ENCODE measurements at regions not wholly inside any gene's neighbourhood (a gene's known extent, or its start where the extent isn't known, plus 50 kb on each side); places are given as distances from the start of the nearest gene placed in this dataset.

DNA sequence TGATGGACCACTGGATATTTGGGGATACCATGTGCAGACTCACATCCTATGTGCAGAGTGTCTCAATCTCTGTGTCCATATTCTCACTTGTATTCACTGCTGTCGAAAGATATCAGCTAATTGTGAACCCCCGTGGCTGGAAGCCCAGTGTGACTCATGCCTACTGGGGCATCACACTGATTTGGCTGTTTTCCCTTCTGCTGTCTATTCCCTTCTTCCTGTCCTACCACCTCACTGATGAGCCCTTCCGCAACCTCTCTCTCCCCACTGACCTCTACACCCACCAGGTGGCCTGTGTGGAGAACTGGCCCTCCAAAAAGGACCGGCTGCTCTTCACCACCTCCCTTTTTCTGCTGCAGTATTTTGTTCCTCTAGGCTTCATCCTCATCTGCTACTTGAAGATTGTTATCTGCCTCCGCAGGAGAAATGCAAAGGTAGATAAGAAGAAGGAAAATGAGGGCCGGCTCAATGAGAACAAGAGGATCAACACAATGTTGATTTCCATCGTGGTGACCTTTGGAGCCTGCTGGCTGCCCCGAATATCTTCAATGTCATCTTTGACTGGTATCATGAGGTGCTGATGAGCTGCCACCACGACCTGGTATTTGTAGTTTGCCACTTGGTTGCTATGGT, 54.5 kb upstream of the HNRNPA0 start:
- H3K27me3 Mint-ChIP-seq (ENCODE audit: low read depth): peaks cover 3% of the 10 kb centered on the region
- H3K4me3 Mint-ChIP-seq: no peak overlapping the region
- H3K27ac Mint-ChIP-seq: no peak overlapping the region
- peaks cover 5% of the 10 kb centered on the region for H3K4me1 Mint-ChIP-seq
- TF ChIP-seq CTCF (IDR thresholded peaks at IDR 0.05; ENCODE audit: unreplicated experiment): no peak
- no peak for DNase-seq (ENCODE audit: low spot score in 2 of 2, unreplicated experiment in 2 of 2)
- no peaks in the 10 kb centered on the region for H3K36me3 Mint-ChIP-seq
- peaks cover 7% of the 10 kb centered on the region for H3K9me3 Mint-ChIP-seq

- no peak for TF ChIP-seq CTCF (IDR thresholded peaks at IDR 0.05; ENCODE audit: unreplicated experiment)
- H3K27ac Mint-ChIP-seq: peak overlapping the region; percentile 9
- H3K4me3 Mint-ChIP-seq: no peak overlapping the region
These were observed 52.3 kb upstream of the MYOT start for GRCh38 chr5:137815202-137815990.

More at GRCh38 chr5:137815202-137815990, 52.3 kb upstream of the MYOT start:
- peaks cover 7% of the 10 kb centered on the region for H3K9me3 Mint-ChIP-seq
- H3K4me1 Mint-ChIP-seq: peaks cover 14% of the 10 kb centered on the region
- no peak for DNase-seq (ENCODE audit: low spot score in 2 of 2, unreplicated experiment in 2 of 2)
- no peaks in the 10 kb centered on the region for H3K27me3 Mint-ChIP-seq (ENCODE audit: low read depth)
- H3K36me3 Mint-ChIP-seq: no peaks in the 10 kb centered on the region

All from mesothelial cell of epicardium (in vitro differentiated cells).